Kidney epithelial cell (primary cell): ENCODE measurements at regions not wholly inside any gene's neighbourhood (a gene's known extent, or its start where the extent isn't known, plus 50 kb on each side); places are given as distances from the start of the nearest gene placed in this dataset.

Experiments
- DNase-seq: peaks from one replicate; pipeline ENCODE4 v3.0.0-alpha.2; 2010; ENCODE audit warnings: low read depth
- H3K27me3 ChIP-seq: 2 replicates; pipeline ENCODE4 v1.6.0; 2011; ENCODE audit warnings: low read length; ENCODE audit not compliant: control insufficient read depth, insufficient read depth
- H3K36me3 ChIP-seq: 2 replicates; pipeline ENCODE4 v1.5.1; 2011; ENCODE audit warnings: low read length; ENCODE audit not compliant: control insufficient read depth, insufficient read depth
- H3K4me3 ChIP-seq: 2 replicates; pipeline ENCODE4 v1.5.1; 2011; ENCODE audit warnings: low read depth, mild to moderate bottlenecking, control low read depth, low read length
- TF ChIP-seq, protein P1 (sequence below): IDR thresholded peaks from 2 replicates; pipeline ENCODE4 v1.5.1; 2011; ENCODE audit warnings: mild to moderate bottlenecking, moderate library complexity, low read length, control low read depth, inconsistent platforms; ENCODE audit not compliant: insufficient read depth, poor library complexity, severe bottlenecking

- H3K27me3 ChIP-seq = no peaks in the 10 kb centered on the region
- TF ChIP-seq, protein P1, sequence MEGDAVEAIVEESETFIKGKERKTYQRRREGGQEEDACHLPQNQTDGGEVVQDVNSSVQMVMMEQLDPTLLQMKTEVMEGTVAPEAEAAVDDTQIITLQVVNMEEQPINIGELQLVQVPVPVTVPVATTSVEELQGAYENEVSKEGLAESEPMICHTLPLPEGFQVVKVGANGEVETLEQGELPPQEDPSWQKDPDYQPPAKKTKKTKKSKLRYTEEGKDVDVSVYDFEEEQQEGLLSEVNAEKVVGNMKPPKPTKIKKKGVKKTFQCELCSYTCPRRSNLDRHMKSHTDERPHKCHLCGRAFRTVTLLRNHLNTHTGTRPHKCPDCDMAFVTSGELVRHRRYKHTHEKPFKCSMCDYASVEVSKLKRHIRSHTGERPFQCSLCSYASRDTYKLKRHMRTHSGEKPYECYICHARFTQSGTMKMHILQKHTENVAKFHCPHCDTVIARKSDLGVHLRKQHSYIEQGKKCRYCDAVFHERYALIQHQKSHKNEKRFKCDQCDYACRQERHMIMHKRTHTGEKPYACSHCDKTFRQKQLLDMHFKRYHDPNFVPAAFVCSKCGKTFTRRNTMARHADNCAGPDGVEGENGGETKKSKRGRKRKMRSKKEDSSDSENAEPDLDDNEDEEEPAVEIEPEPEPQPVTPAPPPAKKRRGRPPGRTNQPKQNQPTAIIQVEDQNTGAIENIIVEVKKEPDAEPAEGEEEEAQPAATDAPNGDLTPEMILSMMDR = no peak
- H3K36me3 ChIP-seq = no peaks in the 10 kb centered on the region
- no peak overlapping the region for H3K4me3 ChIP-seq
- DNase-seq = no peak
Observed at GRCh38 chr12:74624201-74624600, 86.6 kb downstream of the ATXN7L3B start.

- TF ChIP-seq, protein P1 = no peak
- no peaks in the 10 kb centered on the region for H3K27me3 ChIP-seq
Observed at GRCh38 chr12:74626397-74626796, 88.8 kb downstream of the ATXN7L3B start.

DNA sequence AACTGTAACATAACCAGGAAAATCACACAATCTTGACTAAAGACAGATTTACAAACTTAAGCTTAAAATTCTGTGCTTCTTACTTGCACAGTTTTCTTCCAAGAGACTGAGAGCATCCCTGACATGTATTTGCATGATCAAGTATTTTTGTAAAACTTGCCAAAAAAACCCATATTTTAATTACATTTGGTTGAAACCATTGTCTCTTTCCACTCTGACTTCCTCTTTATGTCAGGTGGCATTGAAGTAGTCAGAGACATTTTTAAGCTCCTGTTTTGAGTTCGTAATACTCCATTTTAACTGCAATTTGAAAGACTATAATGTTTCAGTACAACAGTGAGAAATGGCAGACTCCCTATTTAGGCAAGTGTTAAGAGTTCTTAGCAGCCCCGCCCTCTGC, 103.6 kb downstream of the ATXN7L3B start:
- Histone ChIP-seq H3K36me3 (no peaks in the 10 kb centered on the region), H3K4me3 (no peak overlapping the region), H3K27me3 (no peaks in the 10 kb centered on the region)
- no peak for DNase-seq
- TF ChIP-seq, protein P1 = no peak

More at GRCh38 chr12:74626397-74626796, 88.8 kb downstream of the ATXN7L3B start:
- H3K36me3 ChIP-seq = no peaks in the 10 kb centered on the region
- H3K4me3 ChIP-seq = no peak overlapping the region
- DNase-seq = no peak

GRCh38 chr12:74641694-74642093, 104.1 kb downstream of the ATXN7L3B start:
- Histone ChIP-seq H3K4me3 (no peak overlapping the region), H3K36me3 (no peaks in the 10 kb centered on the region), H3K27me3 (no peaks in the 10 kb centered on the region)
- TF ChIP-seq, protein P1 = no peak
- no peak for DNase-seq

GRCh38 chr12:74644681-74645080, 107.0 kb downstream of the ATXN7L3B start:
- no peak overlapping the region for H3K4me3 ChIP-seq
- TF ChIP-seq, protein P1 = no peak
- no peak for DNase-seq
- H3K27me3 ChIP-seq = no peaks in the 10 kb centered on the region
- H3K36me3 ChIP-seq = no peaks in the 10 kb centered on the region

DNA sequence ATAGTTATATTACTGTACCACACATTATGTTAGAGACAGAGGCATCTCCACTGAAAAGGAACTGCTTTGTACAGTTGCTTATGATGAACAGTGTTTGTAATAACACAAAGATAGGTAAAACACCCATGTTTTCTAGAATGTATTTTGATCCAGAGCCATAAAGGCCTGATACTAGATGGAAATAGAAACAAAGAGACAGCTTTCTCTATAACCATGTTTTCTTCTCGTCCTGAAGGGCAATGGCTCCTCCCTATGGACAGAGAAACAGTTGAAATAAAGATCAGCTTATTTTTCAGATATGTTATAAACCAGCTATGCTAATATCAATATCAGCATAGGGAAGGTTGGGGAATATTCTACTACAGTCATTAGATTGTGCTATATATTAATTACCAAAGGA, 109.2 kb downstream of the ATXN7L3B start:
- Histone ChIP-seq H3K36me3 (no peaks in the 10 kb centered on the region), H3K4me3 (no peak overlapping the region), H3K27me3 (no peaks in the 10 kb centered on the region)
- DNase-seq = no peak
- TF ChIP-seq, protein P1 = no peak
